ENCODE measurements at regions not wholly inside any gene's neighbourhood (a gene's known extent, or its start where the extent isn't known, plus 50 kb on each side); places are given as distances from the start of the nearest gene placed in this dataset.
"Not testable (repeated sequence)": the region's sequence is repeated elsewhere in the genome, so short reads cannot be mapped to it uniquely, and the experiment has no call there.

DNA sequence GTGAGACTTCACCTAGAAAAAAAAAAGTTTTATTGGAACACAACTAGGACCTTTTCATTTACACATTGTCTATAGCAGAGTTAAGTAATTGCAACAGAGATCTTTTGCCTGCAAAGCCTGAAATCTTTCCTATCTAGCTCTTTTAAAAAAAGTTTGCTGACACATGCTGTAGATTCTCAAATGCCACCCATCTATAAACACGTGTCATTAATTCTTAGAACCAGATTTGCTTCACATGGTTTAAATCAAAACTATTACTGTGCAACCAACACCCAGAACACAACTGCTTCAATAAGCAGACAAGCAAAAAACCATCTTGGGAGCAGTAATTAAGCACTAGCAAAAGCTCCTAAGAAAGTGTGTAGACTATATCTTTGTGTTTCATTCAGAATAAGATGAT is 55.0 kb downstream of the OXSM start:
- DNase-seq (ENCODE audit: low read depth in 4 of 4, low spot score in 3 of 4): no peak

GRCh38 chr3:25846282-25846681 is 56.4 kb downstream of the OXSM start:
- no peak for DNase-seq (ENCODE audit: low read depth in 4 of 4, low spot score in 3 of 4)

DNA sequence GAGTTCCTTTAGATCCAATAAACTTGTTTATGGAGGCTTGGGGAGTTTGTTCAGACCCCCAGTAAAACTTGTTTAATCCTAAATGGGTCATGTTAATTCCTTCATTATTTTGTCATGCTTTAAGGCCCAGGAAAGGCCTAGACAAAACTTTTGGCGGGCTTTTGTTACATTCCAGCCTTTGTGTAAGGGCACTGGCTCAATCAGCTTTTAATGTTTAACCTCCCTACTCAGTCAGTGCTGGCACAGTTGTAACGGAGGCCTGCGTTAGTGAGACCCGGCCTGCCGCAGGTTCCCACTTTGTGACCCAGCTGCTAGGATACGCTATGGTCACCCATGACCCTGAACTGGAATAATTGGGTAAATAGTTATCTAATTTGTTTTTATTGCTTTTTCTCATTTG is 59.2 kb downstream of the OXSM start:
- no peak for DNase-seq (ENCODE audit: low read depth in 4 of 4, low spot score in 3 of 4)

GRCh38 chr3:25849641-25850385 is 59.9 kb downstream of the OXSM start:
- DNase-seq (ENCODE audit: low read depth in 4 of 4, low spot score in 3 of 4): no peak

DNA sequence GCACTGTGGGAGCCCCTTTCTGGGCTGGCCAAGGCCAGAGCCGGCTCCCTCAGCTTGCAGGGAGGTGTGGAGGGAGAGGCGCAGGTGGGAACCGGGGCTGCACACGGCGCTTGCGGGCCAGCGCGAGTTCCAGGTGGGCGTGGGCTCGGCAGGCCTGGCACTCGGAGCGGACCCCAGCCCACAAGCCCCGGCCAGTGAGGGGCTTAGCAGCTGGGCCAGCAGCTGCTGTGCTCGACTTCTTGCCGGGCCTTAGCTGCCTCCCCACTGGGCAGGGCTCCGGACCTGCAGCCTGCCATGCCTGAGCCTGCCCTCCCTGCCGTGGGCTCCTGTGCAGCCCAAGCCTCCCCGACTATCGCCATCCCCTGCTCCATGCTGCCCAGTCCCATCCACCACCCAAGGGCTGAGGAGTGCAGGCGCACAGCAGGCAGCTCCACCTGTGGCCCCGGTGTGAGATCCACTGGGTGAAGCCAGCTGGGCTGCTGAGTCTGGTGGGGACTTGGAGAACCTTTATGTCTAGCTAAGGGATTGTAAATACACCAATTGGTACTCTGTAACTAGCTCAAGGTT is 61.9 kb downstream of the OXSM start:
- DNase-seq (ENCODE audit: low read depth in 4 of 4, low spot score in 3 of 4): not testable (repeated sequence)

DNA sequence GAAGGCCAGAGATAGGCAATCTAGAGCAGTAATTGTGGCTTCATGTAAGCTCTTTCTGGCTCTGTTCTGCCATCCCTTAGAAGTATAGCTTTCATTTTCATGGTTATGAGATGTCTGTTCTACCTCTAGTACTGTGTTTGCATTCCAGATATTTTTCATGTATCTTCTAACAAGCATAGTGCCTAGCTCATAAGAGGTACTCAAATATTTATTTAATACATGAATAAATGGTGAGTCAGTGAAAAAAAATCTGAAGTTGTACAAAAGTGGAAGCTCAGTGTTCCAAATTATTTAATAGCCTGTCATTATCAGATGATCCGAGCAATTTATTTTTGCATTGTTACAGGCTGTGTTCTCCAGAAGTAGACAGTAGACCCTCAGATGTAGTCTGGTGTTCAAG is 64.3 kb downstream of the OXSM start:
- no peak for DNase-seq (ENCODE audit: low read depth in 4 of 4, low spot score in 3 of 4)

- DNase-seq (ENCODE audit: low read depth in 4 of 4, low spot score in 3 of 4): no peak
Measured at GRCh38 chr3:25854635-25855034, 64.7 kb downstream of the OXSM start.

- DNase-seq (ENCODE audit: low read depth in 4 of 4, low spot score in 3 of 4): no peak
Measured at GRCh38 chr3:25855266-25855784, 65.4 kb downstream of the OXSM start.

DNA sequence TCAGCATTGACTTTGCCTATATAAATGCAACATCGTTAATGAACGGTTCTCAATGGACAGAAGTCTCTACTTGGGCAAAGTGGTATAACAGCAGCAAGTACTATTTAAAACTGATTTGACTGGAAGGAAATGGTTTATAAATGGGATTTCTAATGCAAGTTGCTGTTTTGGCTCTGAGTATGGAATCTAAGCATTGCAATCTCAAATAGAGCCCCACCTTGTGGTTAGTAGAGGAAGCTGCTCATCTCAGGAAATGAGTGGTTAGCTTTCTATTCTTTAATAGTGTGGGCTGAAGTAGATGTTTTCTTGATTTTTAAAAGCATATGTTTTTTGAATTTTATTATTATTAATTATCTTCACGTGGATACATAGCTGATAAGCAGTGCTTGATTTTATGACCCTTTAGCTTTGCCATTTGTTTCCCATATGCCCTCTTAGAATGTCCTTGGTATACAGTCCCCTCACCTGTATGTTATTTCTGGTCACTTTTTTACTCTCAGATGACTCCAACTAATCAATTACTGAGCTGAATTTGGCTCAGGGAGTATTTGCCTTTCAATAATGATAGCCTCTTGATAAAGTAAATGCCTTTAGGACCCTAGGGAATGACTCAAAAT is 67.1 kb downstream of the OXSM start:
- no peak for DNase-seq (ENCODE audit: low read depth in 4 of 4, low spot score in 3 of 4)

- no peak for DNase-seq (ENCODE audit: low read depth in 4 of 4, low spot score in 3 of 4)
Measured at GRCh38 chr3:25861566-25861965, 71.7 kb downstream of the OXSM start.

DNA sequence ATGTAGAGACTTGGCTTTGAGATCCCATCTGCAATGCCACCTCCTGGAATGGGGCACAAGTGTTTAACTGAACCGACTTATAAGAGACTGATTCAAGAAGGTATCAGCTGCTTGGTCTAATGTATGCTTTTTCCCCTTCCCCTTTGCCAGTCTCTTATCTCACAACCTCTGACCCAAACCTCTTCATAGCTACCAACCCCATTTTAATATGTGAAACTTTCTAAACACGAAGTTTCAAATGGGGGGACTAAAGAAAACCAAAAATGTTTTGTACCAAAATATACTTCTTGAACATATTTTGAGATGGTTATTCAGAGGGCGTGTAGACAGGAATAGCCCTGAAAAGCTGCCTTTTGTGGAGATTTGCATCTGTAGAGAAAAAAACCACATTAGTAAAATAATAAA is 73.1 kb downstream of the OXSM start:
- DNase-seq (ENCODE audit: low read depth in 4 of 4, low spot score in 3 of 4): no peak

DNA sequence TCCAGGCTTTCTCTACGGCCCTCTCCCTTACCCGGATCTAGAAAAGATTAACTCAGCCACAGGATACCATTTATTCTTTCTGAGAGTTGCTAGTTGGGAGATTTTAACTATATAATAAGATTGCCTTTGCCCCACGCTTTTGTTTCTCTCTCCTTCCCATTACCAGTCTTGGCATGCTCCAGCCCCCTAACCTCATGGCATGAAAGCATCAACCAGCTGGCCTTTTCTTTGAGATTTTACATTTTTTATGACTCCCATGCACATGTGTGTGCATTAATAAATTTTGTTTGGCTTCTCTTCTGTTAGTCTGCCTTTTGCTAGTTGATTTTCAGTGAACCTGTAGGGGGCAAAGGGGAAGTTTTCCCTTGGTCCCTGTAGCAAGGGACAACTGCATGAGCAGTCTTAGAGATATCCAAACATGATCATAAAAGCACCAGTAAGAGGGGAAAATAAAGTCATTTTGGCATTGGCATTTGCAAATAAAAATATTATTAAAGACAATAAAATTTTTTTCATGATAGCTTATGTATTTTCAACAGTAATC is 73.6 kb downstream of the OXSM start:
- DNase-seq (ENCODE audit: low read depth in 4 of 4, low spot score in 3 of 4): no peak

GRCh38 chr3:25870452-25870851 is 80.6 kb downstream of the OXSM start:
- no peak for DNase-seq (ENCODE audit: low read depth in 4 of 4, low spot score in 3 of 4)

DNA sequence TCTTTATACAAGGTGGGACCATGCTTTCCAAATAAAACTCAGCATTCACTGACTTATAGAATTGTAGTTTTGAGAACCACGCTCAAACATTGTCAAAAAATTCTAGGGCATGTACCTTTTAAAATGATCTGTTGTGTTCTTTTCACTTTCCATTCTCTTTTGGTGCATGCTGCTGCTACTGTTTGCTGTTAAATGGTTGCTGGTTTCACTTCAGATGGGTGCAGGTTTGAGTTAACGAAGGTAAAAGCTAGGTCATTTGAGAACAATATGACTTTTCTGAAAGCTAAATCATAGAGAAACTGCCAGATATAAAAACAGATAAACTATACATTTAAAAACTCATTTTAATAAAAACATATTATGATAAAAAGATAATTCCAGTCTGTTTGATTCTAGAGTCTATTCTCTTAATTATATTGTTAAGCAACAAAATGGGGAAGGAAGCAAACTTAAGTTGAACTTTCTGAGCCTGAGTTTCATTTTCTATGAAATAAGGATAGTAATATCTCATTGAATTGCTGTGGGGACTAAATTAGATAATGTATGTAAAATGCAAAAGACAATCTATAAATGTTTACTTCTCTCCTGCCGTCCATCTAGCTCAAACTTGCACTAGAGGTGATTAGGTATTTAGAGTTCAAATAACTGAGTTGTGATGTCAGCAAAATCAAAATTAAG is 82.4 kb downstream of the OXSM start:
- DNase-seq (ENCODE audit: low read depth in 4 of 4, low spot score in 3 of 4): no peak

- no peak for DNase-seq (ENCODE audit: low read depth in 4 of 4, low spot score in 3 of 4)
Measured at GRCh38 chr3:25883492-25883891, 93.6 kb downstream of the OXSM start.

GRCh38 chr3:25884981-25885380 is 95.1 kb downstream of the OXSM start:
- no peak for DNase-seq (ENCODE audit: low read depth in 4 of 4, low spot score in 3 of 4)

- DNase-seq (ENCODE audit: low read depth in 4 of 4, low spot score in 3 of 4): no peak
Measured at GRCh38 chr3:25885544-25885943, 95.7 kb downstream of the OXSM start.

DNA sequence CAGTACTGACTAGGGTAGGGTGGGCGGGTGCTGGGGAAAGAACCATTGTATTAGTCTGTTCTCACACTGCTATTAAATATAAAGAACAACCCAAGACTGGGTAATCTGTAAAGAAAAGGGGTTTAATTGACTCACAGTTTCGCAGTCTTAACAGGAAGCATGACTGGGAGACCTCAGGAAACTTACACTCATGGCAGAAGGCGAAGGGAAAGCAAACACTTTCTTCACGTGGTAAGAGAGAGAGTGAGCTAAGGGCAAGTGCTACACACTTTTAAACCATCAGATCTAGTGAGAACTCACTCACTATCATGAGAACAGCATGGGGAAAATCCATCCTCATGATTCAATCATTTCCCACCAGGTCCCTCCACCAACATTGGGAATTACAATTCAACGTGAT is 98.0 kb downstream of the OXSM start:
- DNase-seq (ENCODE audit: low read depth in 4 of 4, low spot score in 3 of 4): no peak

GRCh38 chr3:25888892-25889524 is 99.1 kb downstream of the OXSM start:
- no peak for DNase-seq (ENCODE audit: low read depth in 4 of 4, low spot score in 3 of 4)

DNA sequence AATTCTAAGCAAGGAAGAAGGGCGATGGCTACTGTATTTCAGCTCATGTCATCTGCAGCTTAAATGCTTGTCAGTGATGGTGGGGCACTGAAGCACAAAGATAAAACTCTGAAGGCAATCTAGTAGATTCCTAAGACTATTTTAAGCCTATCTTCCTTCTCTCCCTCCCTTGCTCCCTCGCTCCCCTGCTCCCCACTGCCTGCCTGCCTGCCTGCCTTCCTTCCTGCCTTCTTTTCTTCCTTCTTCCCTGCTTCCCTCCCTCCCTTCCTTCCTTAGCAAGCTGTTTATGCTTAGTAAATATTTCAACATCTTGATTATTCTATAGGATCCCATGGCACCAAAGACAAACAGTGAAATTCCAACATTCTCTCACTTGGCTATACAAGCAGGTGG is 99.6 kb downstream of the OXSM start:
- no peak for DNase-seq (ENCODE audit: low read depth in 4 of 4, low spot score in 3 of 4)

DNA sequence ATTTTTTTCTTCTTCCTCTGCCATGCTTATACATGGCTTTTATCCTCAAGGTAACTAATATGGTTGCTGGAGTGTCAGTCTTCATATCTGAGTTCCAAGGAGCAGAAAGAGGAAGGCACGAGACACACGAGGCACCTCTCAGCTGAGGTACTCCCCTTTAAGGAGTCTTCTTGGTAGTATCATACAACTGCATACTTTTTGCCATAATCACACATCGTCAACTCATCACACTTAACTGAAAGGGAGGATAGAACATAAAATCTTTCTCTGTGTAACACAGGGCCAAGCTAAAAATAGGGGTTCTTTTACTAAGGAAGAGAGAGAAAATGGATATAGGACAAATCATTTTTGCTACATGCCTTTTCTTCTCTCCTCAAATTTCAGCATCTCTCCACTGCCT is 104.2 kb downstream of the OXSM start:
- DNase-seq (ENCODE audit: low read depth in 4 of 4, low spot score in 3 of 4): no peak

Data from left renal pelvis (tissue), 4 donors.